Sigmoid colon (tissue), 6 donors: ENCODE measurements at regions not wholly inside any gene's neighbourhood (a gene's known extent, or its start where the extent isn't known, plus 50 kb on each side); places are given as distances from the start of the nearest gene placed in this dataset.
A peak's percentile ranks its signal among the peaks of the same experiment; 100 is the strongest.
"Not testable (repeated sequence)": the region's sequence is repeated elsewhere in the genome, so short reads cannot be mapped to it uniquely, and the experiment has no call there.

Experiments used
- DNase-seq: peaks from one replicate; pipeline ENCODE4 v3.0.0-alpha.2; 2019
- H3K27ac ChIP-seq, 4 donors: fragments of 200-600 bp; sonication (generic); one replicate each; pipeline ENCODE4 v1.5.1; 2016 to 2019; ENCODE audit warnings: mild to moderate bottlenecking in 1 of 4
- H3K27me3 ChIP-seq, 3 donors: fragments of 200-600 bp; sonication (generic); one replicate each; pipeline ENCODE4 v1.5.1; 2019; ENCODE audit warnings: mild to moderate bottlenecking in 1 of 3
- H3K36me3 ChIP-seq, 4 donors: fragments of 200-600 bp; sonication (generic); one replicate each; pipeline ENCODE4 v1.5.1; 2016 to 2019
- H3K4me1 ChIP-seq, 4 donors: fragments of 200-600 bp; sonication (generic); one replicate each; pipeline ENCODE4 v1.5.1; 2017 to 2019
- H3K4me3 ChIP-seq, 4 donors: fragments of 200-600 bp; sonication (generic); one replicate each; pipeline ENCODE4 v1.5.1; 2017 to 2019; ENCODE audit warnings: mild to moderate bottlenecking in 2 of 4, moderate library complexity in 1 of 4
- H3K9me3 ChIP-seq, 4 donors: fragments of 200-600 bp in 3 of 4; sonication (generic) in 3 of 4; one replicate each; pipeline versions ENCODE4 v1.5.1 to v1.6.1; 2013 to 2019
- CTCF ChIP-seq, 4 experiments: fragments of 450-650 bp in 3 of 4; fragments of 200-600 bp in 1 of 4; IDR thresholded peaks; one replicate each; pipeline ENCODE4 v1.5.1; 2016 to 2019; ENCODE audit warnings: antibody characterized with exemption in 4 of 4, mild to moderate bottlenecking in 3 of 4, moderate library complexity in 2 of 4
- EP300 ChIP-seq, 4 donors: sonication (generic); formaldehyde crosslinking; IDR thresholded peaks; one replicate each; pipeline ENCODE4 v1.6.1; 2017; ENCODE audit warnings: antibody characterized with exemption in 4 of 4
- POLR2A ChIP-seq, 2 donors: fragments of 450-650 bp; IDR thresholded peaks; one replicate each; pipeline ENCODE4 v1.6.1; 2016; ENCODE audit warnings: antibody characterized with exemption in 2 of 2, mild to moderate bottlenecking in 2 of 2, moderate library complexity in 2 of 2
- POLR2AphosphoS5 ChIP-seq, 4 donors: sonication (generic); formaldehyde crosslinking; IDR thresholded peaks; one replicate each; pipeline ENCODE4 v1.6.1; 2017; ENCODE audit warnings: antibody characterized with exemption in 4 of 4
- WGBS, 2 donors: extraction: QIAGEN DNeasy Blood & Tissue Kit; methylation state at CpG; one replicate each; pipeline ENCODE4 v1.1.7; 2013; 5-methylcytosine and 5-hydroxymethylcytosine counted together
- intact Hi-C: fragments of 100-400 bp; cut with DNase I; formaldehyde crosslinking; loops from one replicate; pipeline ENCODE4 v1.15.1; 2023
- donor health status: healthy with polysubstance abuse.
- donor health status: healthy.

GRCh38 chr21:9746831-9747606 lies 774.4 kb upstream of the TPTE start:
- WGBS, 2 donors = 63% methylated on average over 7 of the region's 8 CpGs
- H3K4me3 ChIP-seq, H3K4me1 ChIP-seq, H3K36me3 ChIP-seq, intact Hi-C loops, DNase-seq, H3K27me3 ChIP-seq, H3K27ac ChIP-seq: not testable (repeated sequence)
- peaks cover 0 to 36% (median 0%) of the 10 kb centered on the region in 4 donors for H3K9me3 ChIP-seq

- DNase-seq, H3K4me3 ChIP-seq, H3K27ac ChIP-seq, intact Hi-C loops, H3K27me3 ChIP-seq, H3K4me1 ChIP-seq, H3K36me3 ChIP-seq: not testable (repeated sequence)
- WGBS, 2 donors = 65 to 67% methylated on average over 5 of the region's 5 CpGs
- peaks cover 0 to 36% (median 0%) of the 10 kb centered on the region in 4 donors for H3K9me3 ChIP-seq
These were observed 773.5 kb upstream of the TPTE start for GRCh38 chr21:9747870-9748269.

- H3K27ac ChIP-seq, H3K4me1 ChIP-seq, intact Hi-C loops, DNase-seq, H3K27me3 ChIP-seq, H3K36me3 ChIP-seq, H3K4me3 ChIP-seq: not testable (repeated sequence)
- WGBS, 2 donors = 62 to 63% methylated on average over 4 of the region's 4 CpGs
- peaks cover 0 to 36% (median 0%) of the 10 kb centered on the region in 4 donors for H3K9me3 ChIP-seq
These were observed 772.9 kb upstream of the TPTE start for GRCh38 chr21:9748451-9748850.

GRCh38 chr21:9749741-9750230 lies 771.6 kb upstream of the TPTE start:
- H3K4me3 ChIP-seq, H3K36me3 ChIP-seq, intact Hi-C loops, H3K27ac ChIP-seq, H3K4me1 ChIP-seq, H3K27me3 ChIP-seq, DNase-seq: not testable (repeated sequence)
- H3K9me3 ChIP-seq = peaks cover 0 to 26% (median 0%) of the 10 kb centered on the region in 4 donors
- 78% methylated on average over 7 of the region's 7 CpGs for WGBS, 2 donors

GRCh38 chr21:9750341-9751086 lies 770.9 kb upstream of the TPTE start:
- no peaks in the 10 kb centered on the region for H3K4me1 ChIP-seq
- H3K9me3 ChIP-seq = peaks cover 0 to 25% (median 0%) of the 10 kb centered on the region in 4 donors
- H3K4me3 ChIP-seq = no peak overlapping the region
- no peak overlapping the region for H3K27ac ChIP-seq
- intact Hi-C loops = no loop called here
- H3K27me3 ChIP-seq = no peaks in the 10 kb centered on the region
- TF ChIP-seq EP300 (IDR thresholded peaks at IDR 0.05) = no peak
- no peak for TF ChIP-seq POLR2A (IDR thresholded peaks at IDR 0.05)
- TF ChIP-seq POLR2AphosphoS5 (IDR thresholded peaks at IDR 0.05) = no peak
- no peak for TF ChIP-seq CTCF (IDR thresholded peaks at IDR 0.05)
- 75 to 78% methylated on average over 13 of the region's 13 CpGs for WGBS, 2 donors
- peak; percentile 65 for DNase-seq
- no peaks in the 10 kb centered on the region for H3K36me3 ChIP-seq

- H3K27me3 ChIP-seq, H3K4me1 ChIP-seq, intact Hi-C loops, H3K36me3 ChIP-seq, H3K4me3 ChIP-seq, DNase-seq, H3K27ac ChIP-seq: not testable (repeated sequence)
- H3K9me3 ChIP-seq = peaks cover 0 to 24% (median 0%) of the 10 kb centered on the region in 4 donors
- 76 to 83% methylated on average over 6 of the region's 6 CpGs for WGBS, 2 donors
These were observed 770.2 kb upstream of the TPTE start for GRCh38 chr21:9751087-9751585.

GRCh38 chr21:9752028-9752427 lies 769.4 kb upstream of the TPTE start:
- 78 to 79% methylated on average over 9 of the region's 9 CpGs for WGBS, 2 donors
- H3K36me3 ChIP-seq, H3K4me1 ChIP-seq, H3K4me3 ChIP-seq, DNase-seq, H3K27me3 ChIP-seq, H3K27ac ChIP-seq, intact Hi-C loops: not testable (repeated sequence)
- H3K9me3 ChIP-seq = peaks cover 0 to 20% (median 0%) of the 10 kb centered on the region in 4 donors

- DNase-seq, H3K27me3 ChIP-seq, H3K4me3 ChIP-seq, H3K36me3 ChIP-seq, H3K4me1 ChIP-seq, H3K27ac ChIP-seq, intact Hi-C loops: not testable (repeated sequence)
- WGBS, 2 donors = 81 to 85% methylated on average over 10 of the region's 10 CpGs
- peaks cover 0 to 24% (median 0%) of the 10 kb centered on the region in 4 donors for H3K9me3 ChIP-seq
These were observed 767.9 kb upstream of the TPTE start for GRCh38 chr21:9753441-9753840.
